H54 (cell line): ENCODE measurements at regions not wholly inside any gene's neighbourhood (a gene's known extent, or its start where the extent isn't known, plus 50 kb on each side); places are given as distances from the start of the nearest gene placed in this dataset.

Experiments
- DNase-seq: peaks from one replicate; pipeline ENCODE4 v3.0.0; 2011; ENCODE audit warnings: low spot score, mixed read lengths; ENCODE audit not compliant: insufficient read length
- FAIRE-seq: peaks from 3 replicates; lab custom pipeline; 2011; peaks lifted over from hg19 to GRCh38; lab: Jason Lieb, UNC
- POLR2A ChIP-seq: IDR thresholded peaks from 2 replicates; pipeline ENCODE4 v1.6.1; 2011; ENCODE audit warnings: low read depth, mild to moderate bottlenecking, low read length

- FAIRE-seq: no peak
- DNase-seq: no peak
- TF ChIP-seq POLR2A: no peak
These were observed 106.0 kb downstream of the VEGFA start for GRCh38 chr6:43875849-43876572.

GRCh38 chr6:43874814-43875590, 105.0 kb downstream of the VEGFA start:
- TF ChIP-seq POLR2A: no peak
- no peak for FAIRE-seq

DNA sequence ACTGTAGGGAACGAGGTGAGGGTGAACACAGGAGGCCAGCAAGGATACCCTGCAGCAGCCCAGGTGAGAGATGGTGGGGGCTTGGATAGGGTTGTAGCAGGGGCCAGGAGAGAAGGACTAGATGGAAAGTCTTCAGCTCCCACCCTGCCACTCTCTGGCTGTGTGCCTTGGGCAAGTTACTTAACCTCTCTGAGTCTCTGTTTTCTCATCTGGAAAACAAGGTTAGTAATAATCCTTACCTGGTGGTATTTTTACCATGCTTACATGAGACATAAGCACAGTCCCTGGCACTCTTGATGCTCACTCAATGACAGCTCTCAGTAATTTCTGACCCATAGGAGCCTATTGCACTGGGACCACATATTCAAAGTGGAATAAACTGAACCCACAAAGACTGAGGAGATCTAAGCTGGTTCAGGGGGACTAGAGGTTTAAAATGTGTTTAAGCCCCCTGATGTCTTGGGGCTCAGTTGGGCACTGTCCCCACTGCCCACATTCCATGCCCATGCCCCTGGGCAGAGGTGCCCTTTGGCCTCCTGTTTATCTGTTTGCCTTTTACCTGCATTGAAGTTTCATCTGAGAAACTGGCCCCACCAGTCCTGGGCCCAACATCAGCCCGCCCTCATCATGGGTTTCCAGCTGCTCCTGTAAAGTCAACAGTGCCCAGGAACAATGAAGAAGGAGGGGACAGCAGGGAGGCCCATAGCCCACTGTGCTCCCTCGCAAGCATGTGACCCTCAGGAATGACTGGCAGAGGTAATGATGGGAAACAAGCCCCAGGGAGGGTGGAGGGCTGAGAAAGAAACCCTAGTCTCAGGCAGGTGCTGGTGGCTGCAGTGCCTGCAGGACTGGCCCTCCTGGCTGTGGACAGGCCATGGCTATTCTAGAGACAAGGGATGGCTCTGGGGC, 104.0 kb downstream of the VEGFA start:
- no peak for TF ChIP-seq POLR2A
- DNase-seq (no peak), FAIRE-seq (no peak)

More at GRCh38 chr6:43874814-43875590, 105.0 kb downstream of the VEGFA start:
- no peak for DNase-seq

GRCh38 chr6:43871933-43872332, 101.9 kb downstream of the VEGFA start:
- DNase-seq: no peak
- TF ChIP-seq POLR2A: no peak
- no peak for FAIRE-seq

DNA sequence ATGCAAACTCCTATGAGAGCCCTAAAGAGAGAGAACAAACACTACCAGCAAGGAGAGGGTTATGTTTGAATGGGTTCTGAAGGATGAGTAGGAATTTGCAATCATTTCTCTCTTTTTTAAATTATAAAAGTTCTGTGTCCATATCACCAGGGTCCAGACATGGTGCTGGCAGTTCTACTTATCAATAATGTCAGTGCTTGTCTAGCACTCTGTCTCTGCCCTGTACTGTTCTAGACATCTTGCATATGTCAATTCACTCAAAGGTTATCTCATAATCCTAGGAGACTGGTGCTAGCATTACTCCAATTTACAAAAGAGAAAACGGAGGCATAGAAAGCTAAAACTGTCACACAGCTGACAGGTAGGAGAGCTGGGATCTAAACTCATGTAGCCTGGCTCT, 101.3 kb downstream of the VEGFA start:
- DNase-seq: no peak
- TF ChIP-seq POLR2A: no peak
- no peak for FAIRE-seq

- no peak for FAIRE-seq
- DNase-seq: no peak
- TF ChIP-seq POLR2A: no peak
These were observed 100.7 kb downstream of the VEGFA start for GRCh38 chr6:43870660-43871061.

DNA sequence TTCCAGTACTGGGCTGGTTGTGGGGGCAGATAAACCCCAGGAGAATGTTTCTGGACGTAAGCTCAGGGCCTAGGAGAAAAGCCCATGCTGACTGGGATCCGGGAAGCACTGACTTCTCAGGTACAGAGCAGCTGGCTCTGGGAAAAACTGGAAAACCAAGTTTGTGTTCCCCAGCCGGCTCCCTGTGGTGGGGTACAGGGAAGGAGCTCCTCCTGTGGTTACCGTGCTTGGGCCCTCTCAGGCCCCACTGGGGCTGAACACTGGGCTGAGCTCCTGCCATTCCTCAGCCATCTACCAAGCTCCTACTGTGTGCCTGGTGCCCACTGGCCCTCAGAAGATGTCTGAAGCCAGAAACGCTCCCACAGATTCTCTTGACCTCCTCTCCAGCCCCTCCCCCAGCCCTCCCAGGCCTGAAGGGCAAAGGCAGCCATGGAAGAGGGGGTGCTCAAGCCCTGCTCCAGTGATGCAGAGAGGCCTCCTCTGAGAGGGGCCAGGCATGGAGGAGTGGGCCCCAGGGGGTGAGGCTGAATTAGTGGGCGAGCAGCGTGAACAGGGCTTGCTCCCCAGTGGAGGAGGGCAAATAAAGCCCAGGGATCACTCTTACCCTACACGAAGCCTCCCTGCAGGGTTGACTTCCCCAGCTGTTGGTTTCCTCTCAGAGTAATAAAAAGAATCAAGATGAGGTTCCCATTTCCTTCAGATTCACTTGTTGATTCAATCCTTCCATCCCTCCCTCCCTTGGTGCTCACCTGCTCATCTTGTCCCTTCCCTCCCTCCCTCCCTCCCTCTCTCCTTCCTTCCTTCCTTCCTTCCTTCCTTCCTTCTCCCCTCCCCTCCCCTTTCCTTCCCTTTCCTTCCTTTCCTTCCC, 100.0 kb downstream of the VEGFA start:
- FAIRE-seq: no peak
- no peak for DNase-seq
- TF ChIP-seq POLR2A: no peak

GRCh38 chr6:43869079-43869710, 99.2 kb downstream of the VEGFA start:
- DNase-seq: no peak
- no peak for FAIRE-seq
- TF ChIP-seq POLR2A: no peak

DNA sequence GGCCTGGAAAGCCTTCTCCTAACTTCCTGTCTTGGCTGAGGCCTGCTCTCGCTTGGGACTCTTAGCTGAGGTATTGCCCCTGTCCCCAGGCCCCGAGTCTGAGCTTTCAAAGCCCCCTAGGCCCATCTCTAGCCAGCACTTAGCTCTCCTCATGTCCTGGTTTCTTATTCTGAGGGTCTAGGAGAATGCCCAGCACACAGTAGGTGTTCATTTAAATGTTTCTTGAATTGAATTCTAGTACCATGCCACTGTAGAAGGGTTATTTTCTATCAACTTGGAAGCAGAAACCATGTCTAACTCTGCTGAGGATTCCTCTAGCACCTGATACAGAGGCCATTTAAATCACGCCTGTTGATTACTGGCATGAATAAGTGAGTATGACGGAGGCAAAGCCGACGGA, 98.5 kb downstream of the VEGFA start:
- FAIRE-seq (no peak), DNase-seq (no peak)
- TF ChIP-seq POLR2A: no peak

DNA sequence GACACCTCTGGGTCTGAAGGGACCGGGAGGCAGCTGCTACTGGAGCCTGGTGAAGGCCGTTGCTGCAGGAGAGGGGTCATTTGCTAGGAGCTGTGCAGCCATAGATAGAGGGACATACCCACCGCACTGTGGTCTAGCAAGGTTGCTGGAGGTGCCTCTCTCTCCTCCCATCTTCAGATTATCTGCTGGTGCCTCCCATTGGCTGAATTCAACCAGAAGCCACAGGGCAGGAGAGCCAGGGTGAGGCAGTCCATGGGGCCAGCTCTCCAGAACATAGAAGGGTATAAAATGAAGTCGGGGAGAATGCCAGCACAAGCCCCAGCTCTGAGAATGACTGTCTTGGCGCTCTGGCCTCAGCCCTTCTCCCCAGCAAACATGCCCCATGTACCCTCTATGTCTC, 98.0 kb downstream of the VEGFA start:
- FAIRE-seq: no peak
- TF ChIP-seq POLR2A: no peak
- DNase-seq: no peak

DNA sequence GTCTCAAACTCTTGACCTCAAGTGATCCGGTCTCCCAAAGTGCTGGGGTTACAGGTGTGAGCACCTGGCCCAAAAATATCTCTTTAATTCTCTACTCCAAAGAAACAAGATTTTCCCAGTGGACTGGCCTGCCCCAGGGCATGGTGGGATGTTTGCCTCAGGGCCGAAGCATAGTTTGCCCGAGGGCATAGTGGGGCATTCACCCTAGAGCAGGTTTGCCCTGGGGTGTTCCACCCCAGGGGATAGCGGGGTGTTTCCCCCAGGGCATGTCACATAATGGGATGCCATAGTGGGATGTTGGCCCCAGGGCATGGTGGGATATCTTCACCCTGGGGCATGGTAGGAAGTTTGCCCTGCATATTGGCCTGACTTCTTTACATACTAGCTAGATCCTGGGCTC, 97.2 kb downstream of the VEGFA start:
- TF ChIP-seq POLR2A: no peak
- FAIRE-seq (no peak), DNase-seq (no peak)

DNA sequence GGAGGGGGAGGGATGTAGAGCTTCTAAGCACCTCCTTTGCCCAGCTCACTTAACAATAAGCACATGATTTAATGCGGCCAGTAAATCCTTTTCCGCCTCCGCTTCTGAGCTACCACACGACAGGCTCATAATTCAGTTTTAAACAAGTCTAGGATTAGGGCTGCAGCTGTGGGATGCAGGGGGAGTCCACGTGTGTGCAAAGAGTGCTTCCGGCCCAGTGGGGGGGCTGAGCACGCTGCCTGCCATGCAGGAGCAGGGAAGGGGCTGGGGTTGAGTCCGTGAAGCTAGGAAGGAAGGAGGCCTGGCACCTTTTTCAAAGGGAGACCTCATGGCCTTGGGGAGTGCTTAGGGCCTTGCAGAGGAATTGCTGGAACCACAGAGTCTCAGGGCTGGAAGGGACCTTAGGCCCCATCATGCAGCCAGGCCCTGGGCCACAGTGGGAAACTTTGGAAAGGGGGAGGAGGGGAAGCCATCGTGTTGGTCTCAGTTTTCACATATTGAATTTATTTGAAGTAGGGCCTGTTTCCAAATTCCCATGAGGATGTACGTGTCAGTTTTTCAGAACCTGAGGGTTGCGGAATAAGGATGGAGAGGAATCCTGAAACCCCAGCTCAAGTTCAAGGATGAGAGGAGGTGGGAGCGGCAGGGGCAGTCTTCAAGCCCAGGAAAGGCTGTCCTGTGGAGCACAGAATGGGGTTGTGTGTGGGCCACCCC, 96.1 kb downstream of the VEGFA start:
- no peak for TF ChIP-seq POLR2A
- no peak for FAIRE-seq
- no peak for DNase-seq
